Esophagus squamous epithelium (tissue), 4 donors: ENCODE measurements at regions not wholly inside any gene's neighbourhood (a gene's known extent, or its start where the extent isn't known, plus 50 kb on each side); places are given as distances from the start of the nearest gene placed in this dataset.

Source experiments
- POLR2A ChIP-seq, 4 donors: fragments of 450-650 bp; IDR thresholded peaks; one replicate each; pipeline ENCODE4 v1.6.1; 2017; ENCODE audit warnings: antibody characterized with exemption in 4 of 4, mild to moderate bottlenecking in 4 of 4, moderate library complexity in 3 of 4
- TF ChIP-seq, protein P1 (sequence below), 6 experiments: fragments of 450-650 bp in 4 of 6; fragments of 200-600 bp in 2 of 6; sonication (generic) in 2 of 6; IDR thresholded peaks; one replicate each; pipeline ENCODE4 v1.5.1; 2016 to 2019; ENCODE audit warnings: antibody characterized with exemption in 6 of 6, mild to moderate bottlenecking in 4 of 6, moderate library complexity in 4 of 6

DNA sequence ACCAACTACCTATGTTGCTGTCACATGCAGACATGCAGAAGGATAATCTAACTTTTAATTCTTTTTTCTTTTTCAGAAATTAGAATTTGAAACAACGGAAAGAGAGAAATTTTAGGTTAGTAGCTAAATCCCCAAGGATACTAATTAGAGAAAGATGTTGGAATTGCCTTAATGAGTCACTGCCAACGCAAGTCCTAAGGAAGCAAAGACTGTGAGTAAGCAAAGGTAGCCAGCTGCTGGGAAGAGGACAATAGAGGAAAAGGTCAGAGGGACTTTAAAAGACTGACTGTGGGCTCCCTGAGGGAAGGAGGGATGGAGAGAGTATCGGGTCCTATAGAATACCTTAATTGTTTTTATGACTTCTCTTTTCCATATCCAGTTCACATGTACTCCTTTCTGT is 461.9 kb upstream of the PAPPA start:
- TF ChIP-seq, protein P1, sequence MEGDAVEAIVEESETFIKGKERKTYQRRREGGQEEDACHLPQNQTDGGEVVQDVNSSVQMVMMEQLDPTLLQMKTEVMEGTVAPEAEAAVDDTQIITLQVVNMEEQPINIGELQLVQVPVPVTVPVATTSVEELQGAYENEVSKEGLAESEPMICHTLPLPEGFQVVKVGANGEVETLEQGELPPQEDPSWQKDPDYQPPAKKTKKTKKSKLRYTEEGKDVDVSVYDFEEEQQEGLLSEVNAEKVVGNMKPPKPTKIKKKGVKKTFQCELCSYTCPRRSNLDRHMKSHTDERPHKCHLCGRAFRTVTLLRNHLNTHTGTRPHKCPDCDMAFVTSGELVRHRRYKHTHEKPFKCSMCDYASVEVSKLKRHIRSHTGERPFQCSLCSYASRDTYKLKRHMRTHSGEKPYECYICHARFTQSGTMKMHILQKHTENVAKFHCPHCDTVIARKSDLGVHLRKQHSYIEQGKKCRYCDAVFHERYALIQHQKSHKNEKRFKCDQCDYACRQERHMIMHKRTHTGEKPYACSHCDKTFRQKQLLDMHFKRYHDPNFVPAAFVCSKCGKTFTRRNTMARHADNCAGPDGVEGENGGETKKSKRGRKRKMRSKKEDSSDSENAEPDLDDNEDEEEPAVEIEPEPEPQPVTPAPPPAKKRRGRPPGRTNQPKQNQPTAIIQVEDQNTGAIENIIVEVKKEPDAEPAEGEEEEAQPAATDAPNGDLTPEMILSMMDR (IDR thresholded peaks at IDR 0.05), result no peak
- TF ChIP-seq POLR2A (IDR thresholded peaks at IDR 0.05), result no peak
